ENCODE measurements at regions not wholly inside any gene's neighbourhood (a gene's known extent, or its start where the extent isn't known, plus 50 kb on each side); places are given as distances from the start of the nearest gene placed in this dataset.
"Not testable (repeated sequence)": the region's sequence is repeated elsewhere in the genome, so short reads cannot be mapped to it uniquely, and the experiment has no call there.

DNA sequence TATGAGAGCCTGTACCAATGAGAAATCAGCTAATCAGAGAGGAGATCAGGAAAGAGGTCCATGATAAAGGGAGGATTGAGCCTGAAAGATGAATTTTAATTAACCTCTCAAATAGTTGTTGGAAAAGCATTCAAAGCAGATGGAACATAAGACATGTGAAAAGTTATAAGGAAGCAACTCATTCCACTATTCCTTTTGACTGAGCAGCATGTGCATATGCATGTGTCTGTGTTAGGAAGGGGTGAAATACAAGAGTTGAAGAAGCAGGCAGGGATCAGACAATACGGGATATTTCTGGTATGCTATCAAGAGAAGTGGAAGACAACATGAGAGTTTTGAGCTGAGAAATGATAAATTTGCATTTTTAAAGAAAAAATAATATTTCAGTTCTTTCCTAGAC lies 624.8 kb upstream of the PTCHD4 start:
- DNase-seq (ENCODE audit: low read depth) = no peak

DNA sequence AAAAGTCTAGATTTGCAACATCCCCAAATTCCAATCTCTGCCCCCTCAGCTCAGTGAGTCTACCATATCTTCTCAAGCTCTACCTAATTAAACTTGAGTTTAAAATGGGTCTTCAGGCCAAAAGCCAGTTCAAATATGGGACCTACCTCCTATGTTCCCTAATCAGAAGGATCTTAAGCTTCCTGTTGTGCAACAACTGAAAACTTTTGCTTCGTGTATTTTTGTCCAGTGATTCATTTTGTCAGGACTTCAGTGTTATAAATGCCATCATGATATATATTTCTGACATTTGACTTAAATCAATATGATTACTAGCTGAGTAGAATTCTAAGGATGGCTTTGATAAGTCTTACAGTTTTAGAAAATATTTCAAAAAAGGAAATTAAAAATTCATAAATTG lies 622.6 kb upstream of the PTCHD4 start:
- no peak for DNase-seq (ENCODE audit: low read depth)

DNA sequence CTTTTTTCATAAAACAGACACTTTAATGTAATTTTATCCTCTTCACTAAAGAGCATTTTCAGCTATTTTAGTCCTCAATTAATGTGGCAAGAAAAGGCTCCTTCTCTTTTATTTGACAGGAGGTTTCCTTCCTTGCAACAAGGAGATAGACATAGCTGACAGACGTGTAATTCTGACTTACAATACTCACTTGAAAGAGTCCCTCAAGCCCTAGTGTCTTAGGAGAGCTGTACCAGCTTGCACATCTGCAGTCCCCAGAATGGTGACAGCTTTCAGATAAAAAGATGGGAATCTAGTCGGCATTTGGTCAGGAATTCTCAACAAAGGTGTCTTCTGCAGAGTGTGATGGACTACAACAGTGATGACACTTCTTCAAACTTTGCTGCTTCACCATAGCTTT lies 603.7 kb upstream of the PTCHD4 start:
- no peak for DNase-seq (ENCODE audit: low read depth)

DNA sequence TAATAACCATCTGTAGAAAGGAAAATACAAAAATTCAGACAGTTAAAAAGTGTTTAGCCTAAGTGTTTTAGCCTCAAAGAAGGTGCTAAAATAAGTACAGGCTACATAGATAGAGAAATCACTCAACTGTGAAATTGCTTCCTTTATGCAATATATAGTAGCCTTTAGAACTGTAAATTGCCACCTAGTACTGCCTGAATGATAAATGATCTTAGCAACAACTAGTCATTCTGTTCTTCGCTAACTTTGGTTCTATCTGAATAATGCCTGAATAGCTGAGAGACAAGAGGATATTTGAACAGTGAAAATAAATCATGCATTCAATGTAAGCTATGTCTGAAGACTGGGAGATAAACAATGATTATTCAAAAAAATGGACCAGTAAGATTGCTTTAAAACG lies 603.3 kb upstream of the PTCHD4 start:
- no peak for DNase-seq (ENCODE audit: low read depth)

DNA sequence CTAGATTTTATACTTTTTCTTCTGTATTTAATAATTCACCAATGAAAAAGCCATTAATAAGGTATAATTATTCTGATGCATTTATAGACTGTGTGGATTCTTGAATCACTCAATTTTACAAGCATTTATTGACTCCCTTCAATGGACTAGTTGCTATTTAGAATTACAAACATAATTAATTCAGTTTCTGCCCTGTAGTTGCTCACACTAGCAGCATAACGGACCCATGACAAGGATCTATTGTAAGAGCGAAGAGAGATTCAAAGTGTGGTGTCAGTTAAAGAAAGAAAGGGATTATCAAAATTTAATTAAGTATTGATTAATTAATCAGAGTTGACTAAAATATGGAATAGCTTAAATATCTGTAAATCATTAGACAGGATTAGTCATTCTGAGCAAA lies 602.6 kb upstream of the PTCHD4 start:
- no peak for DNase-seq (ENCODE audit: low read depth)

DNA sequence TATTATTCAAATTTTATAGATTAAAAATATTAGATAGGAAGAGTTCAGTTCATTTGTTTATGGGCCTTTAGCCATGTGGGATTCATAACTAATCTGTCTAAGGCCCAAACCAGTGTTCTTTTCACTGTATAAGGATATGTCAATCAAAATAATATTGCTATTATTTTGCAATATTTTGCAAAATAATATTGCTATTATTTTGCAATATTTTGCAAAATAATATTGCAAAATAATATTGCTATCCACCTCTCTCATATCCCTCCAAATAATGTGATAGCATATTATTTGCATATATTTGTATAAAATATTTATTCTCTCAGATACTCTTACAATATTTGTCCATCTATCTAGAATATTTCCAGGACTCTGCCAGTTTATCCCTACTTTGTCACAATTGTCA lies 595.3 kb upstream of the PTCHD4 start:
- DNase-seq (ENCODE audit: low read depth) = no peak

DNA sequence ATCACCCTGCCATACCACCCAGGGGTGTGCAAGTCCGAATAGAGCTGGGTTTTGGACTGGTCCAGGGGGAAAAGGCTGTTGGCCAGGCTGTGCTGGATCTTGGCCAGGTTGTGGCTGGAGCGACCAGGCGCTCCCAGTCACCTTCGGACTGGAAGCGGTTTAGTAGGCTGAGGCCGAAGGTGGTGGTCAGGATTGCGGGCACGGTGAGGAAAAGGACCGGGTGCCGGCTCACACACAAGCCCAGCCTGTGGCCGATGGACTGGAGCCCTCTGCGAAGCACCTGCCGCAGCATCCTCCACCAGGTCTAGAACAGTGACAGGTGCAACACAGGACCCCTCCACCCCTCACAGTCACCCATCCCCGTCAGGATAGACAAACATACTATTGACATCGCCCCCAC lies 590.6 kb upstream of the PTCHD4 start:
- DNase-seq (ENCODE audit: low read depth) = no peak

DNA sequence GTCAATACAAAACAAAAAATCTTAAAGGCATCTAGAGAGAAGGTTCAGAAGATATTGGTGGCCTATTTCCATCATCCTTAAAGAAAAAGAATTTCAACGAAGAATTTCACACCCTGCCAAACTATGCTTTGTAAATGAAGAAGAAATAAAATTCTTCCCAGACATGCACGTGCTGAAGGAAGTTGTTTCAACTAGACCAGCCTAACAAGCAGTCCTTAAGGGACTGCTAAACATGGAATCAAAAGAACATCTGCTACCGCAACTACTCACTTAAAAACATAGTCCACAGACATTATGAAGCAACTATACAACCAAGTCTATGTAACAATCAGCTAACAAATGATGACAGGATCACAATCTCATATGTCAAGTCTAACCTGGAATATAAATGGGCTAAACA lies 584.9 kb upstream of the PTCHD4 start:
- DNase-seq (ENCODE audit: low read depth) = no peak

DNA sequence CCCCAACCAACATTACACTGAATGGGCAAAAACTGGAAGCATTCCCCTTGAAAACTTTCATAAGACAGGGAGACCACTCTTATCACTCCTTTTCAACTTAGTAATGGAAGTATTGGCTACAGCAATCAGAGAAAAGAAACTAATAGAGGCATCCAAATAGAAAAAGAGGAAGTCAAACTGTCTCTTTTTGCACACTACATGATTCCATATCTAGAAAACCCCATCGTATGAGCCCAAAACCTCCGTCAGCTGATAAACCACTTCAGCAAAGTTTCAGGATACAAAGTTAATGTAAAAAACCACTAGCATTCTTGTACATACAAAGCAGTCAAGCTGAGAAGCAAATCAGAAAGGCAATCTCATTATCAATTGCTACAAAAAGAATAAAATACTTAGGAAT lies 580.4 kb upstream of the PTCHD4 start:
- DNase-seq (ENCODE audit: low read depth) = no peak

DNA sequence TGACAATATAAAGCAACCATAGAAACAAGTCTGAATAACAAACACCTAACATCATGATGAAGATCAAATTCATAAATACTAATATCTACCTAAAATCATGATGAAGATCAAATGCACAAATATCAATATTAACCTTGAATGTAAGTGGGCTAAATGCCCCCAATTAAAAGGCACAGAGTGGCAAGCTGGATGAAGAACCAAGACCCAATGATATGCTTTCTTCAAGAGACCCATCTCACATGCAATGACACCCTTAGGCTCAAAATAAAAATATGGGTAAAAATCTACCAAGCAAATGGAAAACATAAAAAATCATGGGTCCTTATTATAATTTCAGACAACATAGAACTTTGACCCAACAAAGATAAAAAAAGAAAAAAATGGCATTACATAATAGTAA lies 578.5 kb upstream of the PTCHD4 start:
- DNase-seq (ENCODE audit: low read depth) = no peak

DNA sequence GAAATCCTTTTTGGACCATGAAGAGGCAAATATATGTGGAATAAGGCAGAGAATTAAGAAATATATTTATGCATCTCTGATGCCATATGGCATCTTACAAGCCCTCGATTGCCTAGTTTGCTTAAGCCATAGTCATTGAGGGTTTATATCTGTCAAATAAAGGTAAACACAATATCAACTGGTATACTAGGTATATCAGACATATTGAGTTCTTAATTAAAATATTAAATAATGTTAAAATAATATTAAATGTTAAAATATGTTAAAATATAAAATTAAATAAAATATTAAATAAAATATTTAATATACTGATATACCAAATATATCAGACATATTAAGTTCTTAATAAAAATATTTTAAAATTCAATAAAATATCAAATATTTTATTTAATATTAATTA lies 567.4 kb upstream of the PTCHD4 start:
- no peak for DNase-seq (ENCODE audit: low read depth)

DNA sequence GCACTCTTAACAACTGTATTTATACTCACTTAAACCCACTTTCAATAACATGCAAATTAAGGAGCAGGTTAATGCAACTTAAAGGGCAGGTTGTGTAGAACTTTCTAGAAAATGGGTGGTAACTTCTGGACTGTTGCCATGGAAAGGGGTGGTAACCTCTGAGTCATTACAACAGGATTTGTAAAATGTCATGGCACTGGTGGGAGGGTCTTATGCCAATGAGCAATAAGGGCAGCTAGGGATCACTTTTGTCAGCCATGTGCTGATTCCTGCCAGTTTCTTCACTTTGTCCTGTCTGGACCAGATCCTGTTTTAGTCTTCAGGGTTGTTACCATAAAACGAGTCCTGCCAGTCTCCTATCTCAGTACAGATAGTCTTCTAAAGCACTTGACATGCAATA lies 560.5 kb upstream of the PTCHD4 start:
- DNase-seq (ENCODE audit: low read depth) = no peak

DNA sequence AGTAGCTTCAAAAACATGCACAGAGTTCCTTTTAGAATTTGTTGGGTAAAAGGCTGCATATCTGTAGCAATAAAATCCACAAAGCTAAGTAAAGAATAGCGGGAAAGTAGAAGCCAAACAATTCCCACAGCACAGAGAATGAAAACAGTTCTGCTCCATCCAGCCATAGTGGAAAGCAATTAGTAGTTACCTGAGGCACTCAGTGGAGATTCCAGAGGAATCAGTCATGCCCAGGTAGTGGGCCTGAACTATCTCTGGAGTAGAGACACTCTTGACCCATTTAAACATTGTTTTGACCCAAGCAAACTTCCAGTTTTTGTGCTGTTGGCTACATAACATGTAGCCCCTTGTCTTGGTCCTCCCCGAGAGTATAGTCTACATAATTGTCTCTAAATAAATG lies 559.5 kb upstream of the PTCHD4 start:
- DNase-seq (ENCODE audit: low read depth) = no peak

DNA sequence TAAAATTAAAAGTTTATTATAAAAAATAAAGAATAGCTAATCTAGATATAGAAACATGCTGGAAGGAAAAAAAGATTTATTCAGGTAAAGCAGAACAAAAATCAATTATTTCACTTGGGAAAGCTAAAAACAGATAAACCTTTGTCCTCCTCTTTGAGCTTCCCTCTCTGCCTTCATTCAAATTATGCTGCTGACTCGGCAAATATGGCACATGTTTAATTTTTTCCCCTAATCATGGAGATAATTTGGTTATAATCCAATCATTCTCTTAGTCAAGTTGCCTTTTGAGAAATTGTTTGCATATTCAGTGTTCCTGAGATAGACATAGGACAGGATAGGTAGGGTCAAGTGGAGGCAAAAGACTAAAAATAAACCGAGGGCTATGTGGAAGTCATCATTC lies 556.8 kb upstream of the PTCHD4 start:
- no peak for DNase-seq (ENCODE audit: low read depth)

DNA sequence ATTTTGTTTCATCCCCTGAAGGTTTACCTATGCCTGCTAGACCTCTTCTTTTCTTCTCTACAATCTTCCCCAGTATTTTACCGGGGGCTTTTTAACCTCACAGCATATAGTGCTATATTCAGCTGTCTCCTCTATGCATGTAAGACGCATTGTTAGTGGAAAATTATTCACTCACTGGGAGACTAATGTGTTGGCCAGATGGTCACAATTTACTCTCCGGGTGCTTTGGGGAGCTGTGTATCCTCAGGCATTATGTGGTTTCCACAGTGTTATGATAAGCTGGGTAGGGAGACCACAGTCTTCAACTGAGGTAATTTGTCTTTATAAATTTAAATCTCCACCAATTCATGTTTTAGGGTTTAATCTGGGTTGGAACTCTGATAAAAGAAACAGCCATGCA lies 553.8 kb upstream of the PTCHD4 start:
- no peak for DNase-seq (ENCODE audit: low read depth)

DNA sequence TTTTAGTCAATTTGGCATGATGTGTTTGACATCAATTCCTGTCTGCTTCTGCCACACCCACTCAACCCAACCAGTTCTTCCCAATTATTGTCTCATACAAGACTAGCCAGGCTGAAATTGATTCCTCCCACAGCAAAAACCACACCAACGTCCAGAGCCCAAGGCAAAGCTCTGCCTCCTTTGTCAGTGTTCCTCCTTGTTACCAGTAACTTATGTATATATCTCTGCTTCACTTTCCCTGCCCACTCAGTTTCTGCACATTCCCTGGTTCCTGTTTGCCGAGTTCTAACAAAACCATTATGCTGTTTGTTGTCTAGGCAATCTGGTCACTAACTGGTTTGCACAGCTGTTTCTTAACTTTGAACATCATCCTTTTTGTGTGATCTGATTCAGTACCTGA lies 547.9 kb upstream of the PTCHD4 start:
- no peak for DNase-seq (ENCODE audit: low read depth)

DNA sequence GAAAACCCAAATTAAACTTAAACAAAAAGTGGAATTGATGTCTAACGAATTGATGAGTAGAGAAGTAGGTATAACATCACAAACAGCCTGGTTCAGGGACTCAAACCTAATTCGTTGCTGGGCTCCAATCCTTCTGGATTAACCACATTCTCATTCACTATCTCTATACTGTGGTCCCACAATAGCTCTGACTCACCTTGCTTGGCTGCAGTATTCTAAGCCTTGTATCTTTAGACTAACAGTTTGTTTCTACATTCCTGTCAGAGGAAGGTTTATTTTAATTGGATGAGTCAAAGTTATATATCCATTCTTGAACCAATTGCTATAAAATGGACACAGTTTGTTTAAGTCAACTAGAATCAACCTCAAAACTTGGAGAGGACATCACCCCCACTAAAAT lies 530.5 kb upstream of the PTCHD4 start:
- no peak for DNase-seq (ENCODE audit: low read depth)

DNA sequence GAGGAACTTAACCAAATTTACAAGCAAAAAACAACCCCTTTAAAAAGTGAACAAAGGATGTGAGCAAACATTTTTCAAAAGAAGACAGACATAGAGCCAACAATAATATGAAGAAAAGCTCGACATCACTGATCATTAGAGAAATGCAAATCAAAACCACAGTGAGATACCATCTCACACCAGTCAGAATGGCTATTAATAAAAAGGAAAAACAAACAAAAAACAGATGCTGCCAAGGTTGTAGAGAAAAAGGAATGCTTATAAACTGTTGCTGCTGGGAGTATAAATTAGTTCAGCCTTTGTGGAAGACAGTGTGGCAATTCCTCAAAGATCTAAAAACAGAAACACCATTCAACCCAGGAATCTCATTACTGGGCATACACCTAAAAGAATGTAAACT lies 527.8 kb upstream of the PTCHD4 start:
- DNase-seq (ENCODE audit: low read depth) = not testable (repeated sequence)

DNA sequence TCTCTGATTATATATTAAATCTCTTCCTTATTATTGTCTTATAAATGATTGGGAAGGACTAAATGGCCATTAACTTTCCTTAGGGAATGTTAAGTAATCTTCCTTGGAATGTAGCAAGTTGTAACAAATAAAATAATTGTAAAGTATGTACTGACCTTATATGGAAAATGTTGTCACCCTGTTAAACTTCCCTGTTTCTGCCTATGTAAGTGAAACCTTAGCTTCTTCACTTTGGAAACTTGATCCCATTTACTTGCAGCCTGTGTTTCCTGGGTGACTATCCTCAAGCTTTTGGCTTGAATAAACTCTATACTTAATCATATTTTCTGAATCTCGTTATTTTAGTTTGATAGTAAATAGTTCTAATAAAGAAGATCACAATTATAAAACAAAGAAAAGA lies 519.5 kb upstream of the PTCHD4 start:
- no peak for DNase-seq (ENCODE audit: low read depth)

DNA sequence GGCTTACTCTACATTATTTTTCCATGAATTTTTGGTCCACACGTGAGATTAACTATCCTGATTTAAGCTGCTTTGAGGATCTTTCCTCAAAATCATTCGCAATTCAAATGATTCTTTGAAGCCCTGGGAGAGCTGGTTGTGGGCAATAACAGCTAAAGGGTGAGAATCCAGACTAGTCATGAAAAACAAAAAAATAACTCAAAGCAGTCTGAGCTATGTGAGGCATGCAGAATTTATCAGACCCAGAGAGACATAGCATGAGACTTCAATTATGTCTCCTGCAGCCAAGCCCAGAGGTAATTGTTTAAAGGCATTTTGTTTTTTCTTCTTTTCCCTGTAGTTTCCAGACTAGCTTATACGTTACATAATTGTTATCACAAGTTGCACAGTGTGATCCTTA lies 517.3 kb upstream of the PTCHD4 start:
- no peak for DNase-seq (ENCODE audit: low read depth)

DNA sequence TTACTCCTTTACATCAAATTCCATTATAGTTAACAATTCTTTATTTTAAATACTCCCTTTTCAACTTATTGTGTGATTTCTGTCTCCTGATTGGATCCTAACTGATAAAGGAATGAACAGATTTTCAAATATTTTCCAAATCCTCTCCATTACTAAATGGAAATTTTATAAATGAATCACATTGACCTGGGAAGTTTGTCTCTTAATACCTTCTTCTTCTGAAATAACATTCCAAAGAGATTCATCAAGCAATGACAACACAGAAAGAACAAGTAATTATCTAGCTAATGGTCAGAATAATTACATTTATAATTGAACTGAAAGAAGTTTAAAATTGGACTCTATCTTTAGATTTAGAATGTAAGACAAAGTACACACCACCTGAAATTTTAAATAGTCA lies 515.4 kb upstream of the PTCHD4 start:
- no peak for DNase-seq (ENCODE audit: low read depth)

DNA sequence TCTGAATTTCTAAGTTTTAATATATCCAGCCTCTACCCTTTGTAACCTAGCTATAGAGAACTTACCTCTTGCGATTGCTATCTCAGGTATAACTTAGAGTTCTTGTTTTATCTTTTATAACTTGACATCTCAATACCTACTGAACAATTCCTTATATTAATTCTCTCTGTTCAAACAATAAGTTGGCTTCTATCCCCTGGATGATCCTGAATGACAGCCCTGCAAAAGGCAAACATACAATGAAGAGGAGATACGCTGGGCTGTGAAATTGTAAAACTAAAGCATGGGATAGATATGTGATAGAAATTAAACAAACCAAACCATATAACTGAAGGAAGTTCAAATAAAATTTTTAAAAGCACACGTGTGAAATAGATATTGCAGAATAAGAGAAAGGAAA lies 513.6 kb upstream of the PTCHD4 start:
- no peak for DNase-seq (ENCODE audit: low read depth)

DNA sequence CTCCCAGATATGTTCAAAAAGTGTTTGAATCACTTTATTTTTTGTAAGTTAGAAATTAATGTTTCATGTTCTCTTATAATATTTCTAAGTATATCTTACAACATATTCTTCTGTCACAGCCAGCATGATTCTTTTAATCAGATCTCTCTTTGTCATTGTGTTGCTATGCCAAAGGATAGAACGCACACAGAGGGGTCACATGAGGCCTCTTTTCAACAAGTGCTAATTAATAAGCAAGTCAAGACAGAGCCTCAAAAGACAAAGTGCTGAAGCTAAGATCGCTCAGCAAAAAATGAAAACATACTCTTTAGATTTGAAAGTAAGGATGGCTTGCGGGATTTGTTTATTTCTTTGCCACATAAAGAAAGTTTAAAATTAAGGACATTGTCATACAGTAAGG lies 508.8 kb upstream of the PTCHD4 start:
- no peak for DNase-seq (ENCODE audit: low read depth)

DNA sequence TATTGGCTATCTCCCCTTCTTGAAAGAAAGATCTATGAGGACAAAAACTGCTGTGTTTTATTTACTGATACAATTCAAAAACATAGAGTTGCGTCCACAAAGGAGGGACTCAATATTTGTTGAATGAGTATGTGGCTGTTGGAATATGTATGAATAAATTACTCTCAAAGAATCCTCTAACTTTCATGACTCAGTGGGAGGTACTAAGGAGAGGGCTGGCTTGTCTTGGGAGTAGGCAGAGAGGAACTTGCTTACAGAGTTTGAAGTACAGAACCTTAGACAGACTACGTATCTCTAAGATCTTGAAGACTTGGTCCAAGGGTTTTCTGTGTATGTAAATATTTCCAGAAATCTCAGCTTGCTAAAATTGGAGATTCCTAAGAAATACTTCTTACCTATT lies 504.0 kb upstream of the PTCHD4 start:
- DNase-seq (ENCODE audit: low read depth) = no peak

DNA sequence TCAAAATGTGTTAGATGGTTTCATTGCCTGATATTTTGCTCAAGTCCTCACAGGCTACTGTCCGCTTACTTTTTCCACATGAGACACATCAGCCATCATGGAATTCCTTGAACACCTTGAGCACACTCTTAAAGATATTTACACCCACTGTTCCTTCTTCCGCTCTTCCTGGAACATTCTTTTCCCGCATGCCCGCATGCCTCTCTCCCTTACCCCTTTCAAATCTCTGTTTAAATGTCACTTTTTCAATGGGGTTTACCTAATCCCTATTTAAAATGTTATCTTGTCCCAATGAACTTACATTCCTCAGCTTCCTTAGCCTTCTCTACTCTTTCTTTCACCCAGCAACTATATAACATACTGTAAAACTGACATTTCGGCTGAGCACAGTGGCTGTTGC lies 503.3 kb upstream of the PTCHD4 start:
- no peak for DNase-seq (ENCODE audit: low read depth)

Measured in CMK (cell line).